Stimulated activated CD4-positive, alpha-beta T cell treated with anti-CD3 and anti-CD28 coated beads, Interleukin-4, amount 100 ng/mL, for 1 hour (primary cell): ENCODE measurements at regions not wholly inside any gene's neighbourhood (a gene's known extent, or its start where the extent isn't known, plus 50 kb on each side); places are given as distances from the start of the nearest gene placed in this dataset.
"Not testable (repeated sequence)": the region's sequence is repeated elsewhere in the genome, so short reads cannot be mapped to it uniquely, and the experiment has no call there.

Experiments
- DNase-seq: peaks from one replicate; pipeline ENCODE4 v3.0.0-alpha.2; 2020

DNA sequence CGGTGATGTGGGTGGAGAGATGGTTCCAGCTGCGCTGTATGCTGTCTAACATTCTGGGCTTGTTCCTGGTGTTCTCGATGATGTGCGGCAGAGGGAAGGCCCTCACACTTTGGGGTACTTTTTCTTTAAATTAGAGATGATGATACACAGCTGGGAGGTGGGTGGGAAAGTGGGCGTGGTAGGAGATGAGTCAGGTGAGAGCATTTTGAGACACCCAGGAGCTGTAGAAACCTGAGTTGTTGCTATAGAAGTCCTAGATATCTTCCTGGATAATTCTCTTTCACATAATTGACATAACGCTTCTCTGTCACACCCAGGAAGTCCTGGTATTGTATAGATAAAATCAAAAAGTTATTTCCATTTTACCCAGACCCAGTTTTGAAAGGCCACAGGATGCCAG is 103.8 kb upstream of the ALKAL2 start:
- peak; percentile 15 for DNase-seq

DNA sequence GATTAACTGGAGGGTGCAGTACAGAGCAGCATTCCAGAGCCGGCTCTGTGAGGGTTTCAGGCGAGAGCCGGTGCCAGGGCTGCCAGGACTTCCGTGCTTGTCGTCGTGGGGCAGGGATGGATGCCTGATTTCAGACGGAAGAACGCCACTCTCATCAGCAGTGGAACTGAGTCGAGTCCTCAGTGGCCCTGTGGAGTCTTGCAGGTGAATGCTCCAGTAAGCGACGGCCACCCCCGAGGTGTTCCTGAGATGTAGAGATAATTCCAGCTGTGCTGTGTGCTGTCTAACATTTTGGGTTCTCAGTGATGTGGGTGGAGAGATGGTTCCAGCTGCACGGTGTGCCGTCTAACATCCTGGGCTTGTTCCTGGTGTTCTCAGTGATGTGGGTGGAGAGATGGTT is 103.1 kb upstream of the ALKAL2 start:
- DNase-seq, result no peak

DNA sequence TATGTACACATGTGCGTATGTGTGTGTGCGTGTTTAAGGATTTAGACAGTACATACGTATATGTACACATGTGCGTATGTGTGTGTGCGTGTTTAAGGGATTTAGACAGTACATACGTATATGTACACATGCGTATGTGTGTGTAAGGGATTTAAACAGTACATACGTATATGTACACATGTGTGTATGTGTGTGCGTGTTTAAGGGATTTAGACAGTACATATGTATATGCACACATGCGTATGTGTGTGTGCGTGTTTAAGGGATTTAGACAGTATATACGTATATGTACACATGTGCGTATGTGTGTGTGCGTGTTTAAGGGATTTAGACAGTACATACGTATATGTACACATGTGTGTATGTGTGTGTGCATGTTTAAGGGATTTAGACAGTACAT is 102.1 kb upstream of the ALKAL2 start:
- DNase-seq, result not testable (repeated sequence)

DNA sequence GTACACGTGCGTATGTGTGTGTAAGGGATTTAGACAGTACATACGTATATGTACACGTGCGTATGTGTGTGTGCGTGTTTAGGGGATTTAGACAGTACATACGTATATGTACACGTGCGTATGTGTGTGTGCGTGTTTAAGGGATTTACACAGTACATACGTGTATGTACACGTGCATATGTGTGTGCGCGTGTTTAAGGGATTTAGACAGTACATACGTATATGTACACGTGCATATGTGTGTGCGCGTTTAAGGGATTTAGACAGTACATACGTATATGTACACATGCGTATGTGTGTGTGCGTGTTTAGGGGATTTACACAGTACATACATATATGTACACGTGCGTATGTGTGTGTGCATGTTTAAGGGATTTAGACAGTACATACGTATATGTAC is 100.9 kb upstream of the ALKAL2 start:
- DNase-seq, result not testable (repeated sequence)

DNA sequence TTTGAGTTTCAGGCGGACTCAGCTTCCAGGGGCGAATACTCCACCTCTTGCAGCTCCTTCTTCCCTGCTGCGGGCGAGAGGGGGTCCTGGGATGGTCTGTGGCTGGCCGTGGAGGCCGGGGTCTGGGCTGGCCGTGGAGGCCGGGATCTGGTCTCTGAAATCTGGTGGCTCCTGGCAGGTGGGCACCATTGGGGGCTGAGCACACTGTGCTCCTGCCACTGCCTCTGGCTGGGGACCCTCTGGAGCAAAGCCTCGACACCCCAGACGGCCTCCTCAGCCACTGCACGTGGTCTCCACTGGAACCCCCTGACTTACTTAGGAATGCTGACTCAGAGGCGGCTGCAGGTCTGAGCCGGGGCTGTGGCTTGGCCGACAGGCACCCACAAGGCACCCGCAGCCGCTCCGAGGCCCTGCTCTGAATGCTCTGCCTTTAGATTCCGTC is 100.1 kb upstream of the ALKAL2 start:
- no peak for DNase-seq

DNA sequence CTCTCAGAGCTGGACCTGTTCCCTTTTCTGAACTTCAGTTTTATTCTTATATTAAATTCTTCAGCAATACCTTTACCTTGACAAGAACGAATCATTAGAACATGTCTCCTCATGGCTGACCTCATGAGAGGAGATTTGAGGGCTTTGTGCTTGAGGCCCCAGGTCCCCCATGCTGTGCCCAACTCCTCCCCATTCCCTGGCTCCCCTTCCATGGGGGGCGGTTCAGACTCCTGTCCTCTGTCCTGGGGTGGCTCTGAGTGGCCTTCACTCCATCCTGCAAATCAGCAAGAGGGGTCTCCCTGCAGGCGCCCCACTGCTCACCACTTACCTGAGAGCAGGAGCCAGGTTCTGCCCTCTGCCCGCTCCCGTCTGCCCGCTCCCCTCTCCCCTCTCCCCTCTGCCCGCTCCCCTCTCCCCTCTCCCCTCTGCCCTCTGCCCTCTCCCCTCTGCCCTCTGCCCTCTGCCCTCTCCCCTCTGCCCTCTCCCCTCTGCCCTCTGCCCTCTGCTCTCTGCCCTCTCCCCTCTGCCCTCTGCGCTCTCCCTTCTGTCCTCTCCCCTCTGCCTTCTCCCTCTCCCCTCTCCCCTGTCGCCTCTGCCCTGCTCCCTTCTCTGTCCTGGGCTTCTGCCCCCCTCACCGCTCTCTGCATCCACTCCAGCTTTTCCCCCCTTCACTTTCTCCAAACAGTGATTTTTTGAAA is 98.7 kb upstream of the ALKAL2 start:
- DNase-seq, result no peak

DNA sequence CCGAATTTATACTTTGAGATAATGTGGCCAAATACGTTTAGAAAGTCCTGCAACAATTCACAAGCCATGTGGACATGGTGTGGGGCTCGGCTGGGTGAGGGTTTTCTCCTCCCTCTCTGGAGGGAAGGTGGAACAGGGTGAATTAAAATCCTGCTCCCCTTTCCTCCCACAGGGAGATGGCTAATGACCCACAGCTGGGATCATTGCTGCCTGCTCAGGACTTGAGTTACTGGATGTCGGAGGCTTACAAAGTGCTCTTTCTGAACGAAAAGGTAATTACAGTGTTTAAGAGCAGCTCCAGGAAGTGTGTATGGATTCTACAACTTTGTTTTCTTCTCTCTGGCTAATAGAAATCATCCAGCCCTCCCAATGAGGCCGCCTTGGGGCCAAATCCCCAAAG is 97.9 kb upstream of the ALKAL2 start:
- no peak for DNase-seq

DNA sequence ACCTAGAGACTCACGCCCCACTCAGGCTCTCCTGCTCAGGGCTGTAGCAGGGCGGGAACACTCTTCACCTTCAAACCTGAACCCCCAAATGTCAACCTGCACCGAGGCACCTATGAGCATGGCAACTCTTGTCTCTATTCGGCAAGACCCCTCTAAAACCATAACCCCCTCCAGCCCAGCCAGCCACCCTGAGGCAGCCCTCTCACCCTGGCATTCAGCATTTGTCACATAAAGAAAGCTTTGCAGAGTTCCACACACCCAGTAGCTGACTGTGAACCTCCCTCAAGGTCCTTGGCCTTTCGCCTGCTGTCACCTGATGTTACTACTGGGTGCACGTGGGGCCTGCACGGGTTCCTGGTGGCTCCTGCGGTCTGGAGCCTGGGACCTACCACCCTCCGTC is 97.2 kb upstream of the ALKAL2 start:
- DNase-seq, result no peak

DNA sequence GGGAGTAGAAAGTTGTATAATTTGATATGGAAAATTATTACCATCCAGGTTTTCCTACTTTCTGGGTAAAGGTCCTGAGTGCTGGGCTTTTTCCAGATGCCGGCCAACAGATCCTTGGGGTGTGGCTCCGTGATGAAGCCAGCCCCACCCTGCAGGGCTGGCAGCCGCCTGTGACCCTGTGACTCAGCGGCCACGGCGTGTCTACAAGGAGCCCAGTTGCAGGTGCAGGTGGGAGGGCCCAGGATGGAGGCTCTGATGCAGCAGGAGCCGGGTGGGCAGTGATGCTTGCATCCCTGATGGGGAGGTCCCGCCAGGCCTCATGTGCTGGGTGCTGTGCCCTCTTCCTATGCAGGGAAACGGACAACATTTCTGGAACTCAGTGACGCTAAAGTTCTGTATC is 96.0 kb upstream of the ALKAL2 start:
- DNase-seq, result no peak

DNA sequence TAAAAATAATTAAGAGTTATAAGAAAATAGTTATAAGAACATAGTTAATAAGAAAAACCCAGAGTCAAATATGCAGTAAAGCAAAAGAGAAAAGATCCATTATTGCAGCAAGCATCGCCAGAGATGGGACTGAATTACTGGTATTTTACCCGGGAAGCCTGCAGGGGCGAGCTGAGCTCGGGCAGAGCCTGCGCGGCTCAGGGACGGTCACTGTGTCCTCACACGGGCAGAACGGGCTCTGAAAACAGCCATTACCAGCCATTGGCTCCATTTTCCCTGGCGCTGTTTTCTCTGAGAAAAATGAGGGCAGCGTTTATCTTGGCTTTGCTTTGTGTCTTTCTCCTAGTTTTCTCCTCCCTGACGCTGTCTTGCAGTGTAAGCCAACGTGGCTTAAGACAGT is 95.3 kb upstream of the ALKAL2 start:
- no peak for DNase-seq

DNA sequence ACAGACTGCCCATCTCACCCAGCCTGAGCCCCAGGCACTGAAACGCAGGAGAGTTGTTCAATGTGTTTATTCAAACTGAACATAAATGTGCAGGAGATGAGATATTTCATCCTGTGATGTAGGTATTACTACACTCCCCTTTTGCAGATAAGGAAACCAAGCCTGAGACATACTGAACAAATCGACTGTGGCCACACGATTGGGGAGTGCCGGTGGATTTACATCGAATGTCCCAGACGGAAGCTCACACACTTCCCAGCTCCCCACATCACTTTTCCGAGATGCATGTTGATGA is 94.8 kb upstream of the ALKAL2 start:
- no peak for DNase-seq

DNA sequence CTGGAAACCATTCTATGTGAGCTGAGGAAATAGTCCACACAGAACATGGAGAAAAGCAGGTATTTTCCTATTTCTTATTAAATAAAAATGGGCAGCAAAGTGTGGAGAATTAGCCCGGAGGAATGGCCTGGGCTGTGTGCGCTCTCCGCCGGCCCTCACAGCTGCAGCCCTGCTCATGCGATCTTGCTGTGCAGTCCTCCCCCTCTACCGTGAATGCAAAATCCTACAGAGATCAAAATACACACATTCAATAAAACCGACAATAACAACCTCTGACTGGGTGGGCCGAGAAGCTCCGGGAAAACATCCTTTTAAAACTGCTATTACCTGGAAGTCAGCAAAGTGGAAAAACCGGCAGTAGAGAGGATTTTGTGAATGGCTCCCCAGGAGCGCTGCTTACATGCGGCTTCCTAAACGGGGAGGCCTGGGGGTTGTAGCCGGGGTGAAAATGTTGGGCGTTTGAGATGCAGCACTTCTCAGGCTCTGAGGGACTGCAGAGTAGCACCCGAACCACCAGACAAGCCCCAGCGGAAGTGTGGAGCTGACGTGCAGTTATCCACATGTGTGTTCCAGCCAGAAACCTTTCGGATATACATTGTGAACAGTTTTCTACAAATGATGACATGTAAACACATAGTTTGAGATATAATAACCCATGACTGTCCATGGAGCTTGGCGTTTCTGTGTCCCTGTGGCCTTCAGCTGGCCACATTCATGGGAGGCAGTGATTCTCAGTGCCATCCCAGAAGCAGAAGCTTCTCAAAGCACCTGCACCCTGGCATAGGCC is 94.2 kb upstream of the ALKAL2 start:
- no peak for DNase-seq

DNA sequence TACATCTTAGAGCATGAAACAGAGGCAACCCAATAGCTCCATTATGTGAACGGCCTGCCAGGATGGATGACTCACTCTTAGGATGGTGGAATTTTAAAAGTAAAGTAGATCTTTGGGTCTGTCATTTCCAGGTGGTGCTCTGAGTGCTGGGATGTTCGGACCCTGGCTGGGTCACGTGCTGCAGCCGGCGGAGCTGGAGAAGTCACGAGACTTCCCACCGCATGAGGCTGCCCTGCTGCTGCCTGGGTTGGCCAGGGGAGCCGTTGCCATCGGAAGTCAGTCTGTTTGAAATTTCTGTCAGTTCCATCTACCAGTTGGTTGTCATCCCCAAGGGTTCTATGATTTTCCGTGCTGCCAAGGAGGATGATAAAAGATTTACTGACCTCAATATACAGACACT is 93.3 kb upstream of the ALKAL2 start:
- no peak for DNase-seq

DNA sequence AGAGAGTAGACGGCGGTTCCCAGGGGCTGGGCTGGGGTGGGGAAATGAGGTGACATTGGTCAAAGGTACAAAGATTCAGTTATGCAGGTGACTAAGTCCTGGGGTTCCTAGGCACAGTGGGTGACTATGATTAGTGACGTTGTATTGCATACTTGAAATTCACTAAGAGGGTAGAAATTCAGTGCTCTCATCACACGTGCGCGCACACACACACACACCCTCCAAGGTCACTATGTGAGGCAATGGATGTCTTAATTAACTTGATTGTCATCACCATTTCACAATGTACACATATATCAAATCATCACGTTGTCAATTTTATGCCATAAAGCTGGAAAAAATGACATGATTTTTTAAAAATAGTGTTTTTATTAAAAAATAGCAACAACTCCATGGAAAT is 92.9 kb upstream of the ALKAL2 start:
- DNase-seq, result no peak

DNA sequence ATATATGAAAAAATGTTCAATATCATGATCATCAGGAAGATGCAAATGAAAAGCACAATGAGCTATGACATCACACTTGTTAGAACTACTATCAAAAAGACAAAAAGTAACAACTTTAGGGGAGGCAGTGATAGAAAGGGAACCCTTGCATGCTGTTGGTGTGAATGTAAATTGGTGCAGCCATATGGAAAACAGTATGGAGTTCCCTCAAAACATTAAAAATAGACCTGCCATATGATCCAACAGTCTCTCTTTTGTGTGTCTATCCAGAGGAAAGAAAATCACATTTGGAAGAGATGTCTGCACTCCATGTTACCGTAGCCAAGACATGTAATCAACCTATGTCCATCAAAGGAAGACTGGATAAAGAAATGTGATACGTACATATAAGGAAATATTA is 92.3 kb upstream of the ALKAL2 start:
- DNase-seq, result no peak

DNA sequence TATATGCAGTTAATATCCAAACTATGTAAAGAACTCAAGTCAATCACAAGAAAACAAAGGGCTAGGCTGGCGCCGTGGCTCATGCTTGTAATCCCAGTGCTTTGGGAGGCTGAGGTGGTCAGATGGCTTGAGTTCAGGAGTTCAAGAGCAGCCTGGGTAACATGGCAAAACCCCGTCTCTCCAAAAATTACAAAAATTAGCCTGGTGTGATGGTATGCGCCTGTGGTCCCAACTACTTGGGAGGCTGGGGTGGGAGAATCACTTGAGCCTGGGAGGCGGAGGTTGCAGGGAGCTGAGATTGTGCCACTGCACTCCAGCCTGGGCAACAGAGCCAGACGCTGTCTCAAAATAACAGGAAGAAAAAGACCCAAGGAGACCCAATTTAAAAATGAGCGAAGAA is 91.9 kb upstream of the ALKAL2 start:
- DNase-seq, result no peak

DNA sequence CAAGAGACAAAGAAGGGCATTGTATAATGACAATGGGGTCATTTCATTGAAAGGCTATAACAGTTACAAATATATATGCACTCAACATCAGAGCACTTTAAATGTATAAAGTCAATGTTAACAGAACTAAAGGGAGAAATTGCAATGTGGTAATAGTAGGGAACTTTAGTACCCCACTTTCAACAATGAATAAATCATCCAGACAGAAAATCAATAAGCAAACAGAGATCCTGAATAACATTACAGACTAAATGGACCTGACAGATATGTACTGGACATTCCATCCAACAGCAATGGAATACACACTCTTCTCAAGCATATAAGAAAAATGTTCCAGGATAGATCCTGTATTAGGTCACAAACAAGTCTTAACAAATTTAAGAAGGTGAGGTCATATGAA is 90.5 kb upstream of the ALKAL2 start:
- DNase-seq, result no peak

DNA sequence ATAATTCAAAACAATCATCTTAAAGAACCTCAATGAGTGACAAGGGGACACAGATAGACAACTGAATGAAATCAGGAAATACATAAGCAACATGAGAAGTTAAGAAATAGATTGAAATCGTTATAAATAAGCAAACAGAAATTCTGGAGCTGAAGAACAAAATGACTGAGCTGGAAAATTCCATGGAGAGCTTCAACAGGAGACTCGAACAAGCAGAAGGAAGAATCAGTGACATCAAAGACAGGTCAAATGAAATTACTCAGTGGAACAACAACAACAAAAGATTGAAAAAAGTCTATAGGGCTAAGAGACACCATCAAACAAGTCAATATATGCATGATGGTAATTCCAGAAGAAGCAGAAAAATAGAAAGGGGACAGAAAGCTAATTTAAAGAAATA is 89.5 kb upstream of the ALKAL2 start:
- no peak for DNase-seq

DNA sequence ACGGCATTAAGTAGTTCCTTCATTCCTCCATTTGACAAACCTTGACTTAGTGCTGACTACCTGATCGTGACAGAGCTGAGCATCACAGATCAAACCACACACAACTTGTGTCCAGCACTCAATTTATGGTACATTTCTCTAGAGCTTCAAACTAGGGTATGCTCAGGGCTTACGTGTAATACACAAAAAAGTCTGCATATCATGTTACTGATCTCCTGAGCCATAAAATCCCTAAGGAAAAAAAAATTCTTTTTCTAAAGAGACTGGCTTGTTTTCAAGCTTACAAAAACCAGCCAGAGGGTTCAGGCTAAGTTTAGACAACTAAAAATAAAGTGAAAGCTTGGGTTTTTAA is 88.0 kb upstream of the ALKAL2 start:
- DNase-seq, result no peak

DNA sequence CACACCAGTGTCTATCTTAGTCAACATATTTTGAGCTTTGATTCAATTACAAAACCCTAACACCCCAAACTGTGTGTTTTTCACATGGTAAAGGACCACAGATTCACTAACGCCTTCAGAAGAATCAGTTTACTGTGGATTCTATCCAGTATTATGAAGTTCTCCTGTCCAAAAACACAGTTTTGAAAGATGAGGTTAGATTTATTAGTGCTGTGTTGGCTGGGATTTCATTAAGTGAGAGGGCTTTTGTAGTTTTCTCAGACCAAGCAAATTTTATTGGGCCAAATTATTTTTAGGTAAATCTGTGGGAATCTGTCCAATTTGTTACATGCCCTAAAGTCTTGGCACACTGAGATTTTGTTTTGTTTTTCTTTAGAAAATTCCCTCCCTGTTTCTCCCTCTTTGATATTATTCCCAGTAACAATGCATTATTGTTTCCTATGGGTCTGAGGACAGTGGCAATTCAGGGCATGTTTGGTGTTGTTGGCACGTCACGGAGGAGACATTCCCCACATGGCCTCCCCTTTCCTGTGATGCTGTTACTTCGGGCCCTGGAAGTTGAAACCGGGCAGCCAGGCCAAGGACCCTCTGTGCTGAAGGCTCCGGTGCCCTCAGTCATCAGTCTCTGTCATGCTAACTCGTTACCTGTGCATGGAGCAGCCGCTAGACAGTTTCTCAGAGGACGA is 87.5 kb upstream of the ALKAL2 start:
- DNase-seq, result no peak

DNA sequence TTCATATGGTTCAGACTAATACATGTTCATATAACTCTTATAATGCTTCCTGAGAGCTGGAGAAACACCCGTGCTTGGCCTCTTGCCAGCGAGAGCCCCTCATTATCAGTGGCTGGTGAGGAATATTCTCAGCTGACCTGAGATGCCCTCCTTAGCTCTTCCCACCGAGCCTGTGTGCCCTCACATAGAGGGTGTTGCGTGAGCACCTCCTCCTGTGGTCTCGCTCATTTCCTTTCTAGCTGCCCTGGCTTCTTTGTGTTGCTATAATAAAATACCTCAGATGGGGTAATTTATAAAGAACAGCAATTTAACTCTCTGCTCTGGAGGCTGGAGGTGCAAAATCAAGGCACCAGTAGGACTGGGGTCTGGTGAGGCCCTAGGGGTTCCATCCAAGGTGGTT is 80.5 kb upstream of the ALKAL2 start:
- DNase-seq, result no peak

DNA sequence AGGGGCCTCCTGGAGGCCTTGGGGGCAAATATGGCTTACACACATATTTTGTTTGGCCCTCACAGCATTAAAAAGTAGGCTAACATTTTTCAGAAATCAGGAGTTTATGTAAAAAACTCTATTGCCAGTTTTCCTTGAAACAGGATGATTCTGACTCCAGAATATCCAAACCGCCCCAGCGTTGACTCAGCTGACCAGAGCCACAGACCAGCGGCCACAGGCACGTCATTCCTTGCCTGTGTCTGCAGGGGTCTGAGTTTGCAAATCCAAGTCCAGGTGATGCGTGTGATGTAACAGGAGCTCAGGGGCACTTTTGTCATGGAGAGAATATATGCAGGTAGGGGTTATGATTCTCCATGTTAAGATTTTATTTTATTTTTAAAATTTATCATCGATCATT is 79.4 kb upstream of the ALKAL2 start:
- DNase-seq, result no peak

DNA sequence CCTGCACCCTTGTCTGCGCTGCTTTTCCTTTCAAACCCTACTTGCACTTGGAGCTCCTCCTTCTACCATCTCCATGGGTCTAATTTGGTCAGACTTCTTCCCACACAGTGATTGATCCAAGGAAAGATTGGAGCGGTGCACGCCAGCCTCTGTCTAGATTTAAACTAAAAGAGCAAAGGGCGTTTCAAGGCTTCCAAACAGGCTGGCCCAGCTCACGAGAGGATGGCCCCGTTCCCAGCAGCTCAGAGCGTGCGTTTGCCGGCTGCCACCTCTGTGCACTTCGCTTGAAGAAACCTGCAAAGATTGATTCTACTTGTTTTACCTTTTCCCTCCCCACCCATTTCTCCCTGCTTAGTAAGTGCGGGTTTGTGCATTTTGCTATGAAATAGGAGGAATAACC is 78.8 kb upstream of the ALKAL2 start:
- DNase-seq, result no peak
